ENCODE measurements at regions not wholly inside any gene's neighbourhood (a gene's known extent, or its start where the extent isn't known, plus 50 kb on each side); places are given as distances from the start of the nearest gene placed in this dataset.

DNA sequence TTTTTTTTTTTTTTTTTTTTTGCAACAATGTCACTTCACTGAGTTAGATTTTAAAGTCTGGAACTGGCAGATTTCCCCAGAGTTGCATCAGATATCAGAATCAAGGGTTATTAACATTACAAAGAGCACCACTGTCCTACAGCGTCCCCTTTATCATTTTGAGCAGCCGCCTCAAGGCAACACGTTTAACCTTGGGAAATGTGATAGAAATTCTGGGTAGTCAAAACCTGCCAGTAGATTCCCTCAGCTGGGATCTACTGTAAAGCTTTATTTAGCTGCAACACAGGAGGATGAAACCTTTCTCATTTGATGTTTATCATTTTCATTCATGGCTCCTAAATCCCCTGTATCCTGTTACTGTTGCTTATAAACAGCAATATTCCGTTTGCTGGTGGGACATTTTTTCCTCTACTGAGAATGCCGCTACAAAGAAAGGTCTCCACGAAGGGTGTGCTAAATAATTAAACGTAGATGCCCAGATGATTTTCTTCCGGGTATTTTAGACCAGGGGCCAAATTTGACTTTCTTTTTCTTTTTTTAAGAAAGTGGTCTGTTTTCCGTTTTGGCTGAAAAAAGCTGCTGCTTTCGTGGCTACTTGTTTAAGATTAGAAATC lies 436.1 kb upstream of the GOT2 start:
- DNase-seq (ENCODE audit: low spot score), result no peak

DNA sequence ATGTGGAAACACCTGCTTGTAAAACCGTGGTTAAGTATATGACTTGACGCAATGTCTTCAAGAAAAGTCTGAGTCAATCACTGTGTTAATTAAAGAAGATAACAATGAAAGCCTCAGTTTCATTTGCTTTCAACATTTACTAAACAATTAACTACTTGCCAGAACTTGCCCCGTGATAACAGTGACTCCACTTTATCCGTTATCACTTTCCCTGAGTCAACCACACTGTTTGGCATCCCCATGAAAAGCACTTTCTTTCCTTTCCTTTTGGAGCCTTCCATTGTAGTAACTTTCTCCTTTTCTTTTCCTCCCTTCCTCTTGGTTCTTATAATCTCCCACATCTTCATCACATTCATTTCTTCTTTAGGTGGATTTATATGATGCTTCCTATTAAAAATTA lies 435.1 kb upstream of the GOT2 start:
- DNase-seq (ENCODE audit: low spot score), result no peak

DNA sequence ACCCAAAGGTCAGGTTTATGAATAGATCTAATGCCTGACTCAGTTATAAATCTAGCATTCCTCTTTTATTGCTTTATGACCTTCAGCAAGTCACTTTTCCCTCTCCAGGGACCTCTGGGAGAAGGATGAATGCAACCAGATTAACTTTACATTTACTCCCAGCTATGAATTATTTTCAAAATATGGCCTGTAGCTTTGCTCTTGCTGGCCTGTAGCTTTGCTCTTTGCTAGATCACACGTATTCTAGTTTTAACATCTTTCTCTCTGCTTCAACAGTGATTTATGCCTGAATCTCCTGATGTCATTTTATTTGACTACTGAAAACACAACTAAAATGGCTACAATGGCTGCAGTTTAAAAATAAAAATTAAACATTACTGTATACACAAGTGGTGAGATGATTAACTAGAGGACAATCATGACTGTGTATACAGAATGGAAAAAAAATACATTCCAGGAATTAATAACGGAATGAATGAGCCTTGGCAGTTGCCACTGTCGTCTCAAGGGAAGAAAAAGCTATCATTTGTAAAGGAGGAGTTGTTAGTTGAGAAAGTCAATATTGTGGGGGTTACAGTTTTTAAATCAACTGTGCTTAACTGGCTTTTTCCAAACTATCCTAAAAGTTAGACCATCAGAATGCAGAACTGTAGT lies 434.5 kb upstream of the GOT2 start:
- no peak for DNase-seq (ENCODE audit: low spot score)

DNA sequence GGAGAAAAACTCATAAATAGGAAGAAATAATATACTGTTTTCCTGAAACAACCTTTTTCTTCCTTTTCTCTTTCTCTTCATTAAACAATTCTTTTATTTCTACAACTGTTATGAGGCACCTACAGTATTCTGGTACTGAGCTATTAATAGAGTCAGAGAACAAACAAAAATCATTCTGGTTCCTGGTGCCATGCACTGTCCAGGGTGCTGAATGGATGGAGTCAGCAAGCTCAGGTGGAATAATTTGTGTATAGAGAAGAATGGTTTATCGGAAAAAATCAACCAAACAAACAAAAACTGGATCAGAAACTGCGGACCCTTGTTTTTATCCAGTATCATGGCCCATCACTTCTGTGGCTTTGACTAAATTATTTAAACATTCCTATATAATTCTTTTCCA lies 430.3 kb upstream of the GOT2 start:
- DNase-seq (ENCODE audit: low spot score), result no peak

DNA sequence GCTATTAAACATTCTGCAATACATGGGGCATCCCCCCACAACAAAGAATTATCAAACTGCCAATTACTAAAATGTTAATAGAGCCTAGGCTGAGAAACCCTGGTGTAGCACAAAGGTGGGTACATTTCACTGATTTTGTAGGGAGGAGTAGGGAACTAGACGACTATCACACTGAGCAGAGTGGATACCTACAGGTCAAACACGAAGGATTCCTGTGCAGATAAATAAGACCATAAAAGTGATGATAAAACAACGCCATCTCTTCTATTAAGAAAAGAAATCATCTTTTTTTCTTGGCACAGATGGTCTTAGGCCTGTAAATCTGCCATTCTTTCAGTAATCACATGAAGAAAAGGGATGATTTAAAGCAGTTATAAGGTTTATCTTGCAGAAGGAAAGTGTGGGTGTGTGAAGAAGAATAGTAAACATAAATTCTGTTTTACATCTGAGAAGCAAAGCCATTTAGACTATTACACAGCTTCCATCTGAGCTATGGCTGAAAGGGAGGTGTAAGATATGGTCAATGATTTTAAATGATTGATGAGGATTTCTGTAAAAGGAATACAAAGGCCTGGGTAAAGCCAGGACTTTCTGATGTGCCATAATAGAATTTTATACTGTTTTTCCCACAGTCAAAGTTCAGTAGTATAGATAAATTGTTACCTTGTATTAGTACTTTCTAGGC lies 429.4 kb upstream of the GOT2 start:
- DNase-seq (ENCODE audit: low spot score), result no peak

DNA sequence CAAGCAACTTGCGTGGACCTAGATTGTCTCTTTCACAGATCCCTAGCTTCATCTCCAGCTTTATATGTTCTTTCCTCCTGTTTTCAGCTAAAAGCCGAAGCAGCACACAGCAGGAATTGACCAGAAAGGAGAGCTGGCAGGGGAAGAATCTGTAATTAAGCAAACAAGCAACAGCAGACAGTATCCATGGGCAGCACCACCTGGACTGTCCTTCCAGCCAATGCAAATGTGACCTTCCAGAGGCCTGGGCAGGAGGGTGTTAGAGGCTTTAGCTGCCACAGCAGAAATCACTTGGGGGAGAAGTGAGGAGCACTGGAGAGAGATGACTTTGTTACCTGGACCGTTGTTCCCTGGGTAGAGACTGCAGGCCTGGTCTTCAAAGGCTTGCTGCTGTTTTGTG lies 427.6 kb upstream of the GOT2 start:
- no peak for DNase-seq (ENCODE audit: low spot score)

DNA sequence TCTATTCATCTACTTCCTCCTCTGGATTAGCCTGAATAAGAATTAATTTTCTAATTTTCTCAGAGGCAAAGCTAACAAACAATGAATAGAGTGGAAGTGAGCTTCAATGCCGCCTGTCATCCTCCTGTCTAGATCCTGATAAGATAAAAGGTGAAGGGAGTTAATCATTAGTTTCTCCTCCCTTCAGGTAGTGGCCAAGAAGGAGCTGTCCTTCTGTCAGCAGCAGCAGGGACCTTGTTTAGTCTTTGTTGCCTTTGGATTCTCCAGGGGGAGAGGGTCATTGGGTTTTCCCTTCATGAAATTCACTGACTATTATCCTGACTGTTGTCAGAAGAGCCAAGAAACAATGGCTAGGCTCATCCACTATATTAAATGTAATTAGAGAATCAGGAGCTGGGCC lies 420.2 kb upstream of the GOT2 start:
- no peak for DNase-seq (ENCODE audit: low spot score)

DNA sequence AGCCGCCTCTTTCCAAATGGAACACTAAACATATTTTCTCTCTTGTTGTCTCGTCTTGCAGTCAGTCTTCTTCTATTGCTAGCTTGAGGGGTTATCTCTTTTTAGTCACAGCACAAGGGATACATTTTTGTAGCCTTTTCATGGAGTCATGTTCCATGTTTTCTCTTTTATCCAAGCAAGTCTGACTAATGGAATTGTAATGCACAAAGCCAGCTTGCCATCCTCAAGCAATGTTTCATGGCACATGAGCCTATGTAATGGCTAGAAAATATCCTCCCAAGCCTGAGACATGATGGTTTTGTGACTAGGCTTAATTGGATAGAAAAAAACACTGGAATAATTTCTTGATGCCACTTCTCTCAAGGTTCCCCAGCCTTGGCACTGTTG lies 414.6 kb upstream of the GOT2 start:
- DNase-seq (ENCODE audit: low spot score), result peak; percentile 17

DNA sequence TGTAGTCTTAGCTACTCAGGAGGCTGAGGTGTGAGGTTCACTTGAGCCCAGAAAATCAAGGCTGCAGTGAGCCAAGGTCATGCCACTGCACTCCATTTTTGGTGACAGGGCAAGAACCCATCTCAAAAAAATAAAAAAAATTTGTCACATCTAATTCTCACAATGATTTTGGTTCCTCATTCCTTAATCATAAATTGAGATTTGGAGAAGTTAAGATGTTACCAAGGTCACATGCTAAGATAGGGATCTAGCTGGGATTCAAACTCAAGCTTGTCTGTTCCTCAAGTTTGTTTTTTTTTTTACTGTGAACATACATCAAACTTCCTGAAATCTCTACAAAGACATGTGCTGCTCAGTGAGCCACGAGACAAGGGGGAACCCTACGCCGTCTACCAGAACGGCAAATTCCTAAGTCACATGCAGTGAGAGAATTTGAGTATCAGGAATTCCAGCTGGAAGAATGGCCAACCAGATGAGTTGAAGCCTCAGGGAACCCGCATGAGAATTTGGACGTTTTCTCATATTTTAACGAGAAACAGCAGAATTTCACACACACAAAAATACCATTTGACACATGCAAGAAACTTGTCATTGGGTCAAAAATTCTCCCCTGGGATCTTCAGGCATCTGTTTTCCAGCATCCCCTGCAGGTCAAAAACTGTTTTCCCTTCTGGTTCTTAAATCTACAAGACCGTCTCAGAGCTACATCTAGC lies 414.1 kb upstream of the GOT2 start:
- no peak for DNase-seq (ENCODE audit: low spot score)

DNA sequence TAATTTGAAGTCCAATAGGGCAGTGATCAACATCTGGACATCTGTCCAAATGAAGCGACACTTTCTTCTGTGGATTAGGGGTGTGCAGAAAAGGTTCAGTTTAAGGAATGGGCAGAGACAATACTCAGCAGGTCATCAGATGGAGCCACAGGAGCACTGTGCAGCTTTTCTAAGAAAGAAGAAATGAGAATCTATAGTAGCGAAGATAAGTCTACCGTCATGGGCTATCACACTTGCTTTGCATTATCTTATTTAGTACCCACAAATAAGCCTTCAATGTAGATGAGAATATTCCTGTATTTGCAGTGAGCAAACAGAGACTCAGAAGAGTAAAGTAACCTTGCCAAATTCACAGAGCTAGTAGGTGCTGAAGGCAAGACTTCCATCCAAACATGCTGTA lies 412.0 kb upstream of the GOT2 start:
- no peak for DNase-seq (ENCODE audit: low spot score)

DNA sequence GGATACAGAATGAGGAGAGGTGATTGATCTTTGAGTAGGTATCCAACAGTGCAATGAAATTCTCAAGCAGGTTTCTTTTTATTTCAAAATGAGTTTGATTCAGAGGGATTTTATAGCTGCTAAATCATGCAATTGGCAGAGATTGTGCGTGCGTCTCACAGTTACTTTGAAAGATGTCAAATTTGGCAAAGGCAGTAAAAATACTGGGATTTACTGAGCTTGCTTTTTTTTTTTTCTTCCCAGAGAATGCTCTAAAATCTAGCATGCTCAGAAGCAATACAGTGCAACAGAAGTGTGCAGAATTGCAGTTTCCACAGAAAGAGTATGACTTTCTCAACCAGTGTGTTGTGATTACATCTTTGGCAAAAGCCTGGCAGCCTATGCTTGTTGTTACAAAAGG lies 410.7 kb upstream of the GOT2 start:
- DNase-seq (ENCODE audit: low spot score), result no peak

DNA sequence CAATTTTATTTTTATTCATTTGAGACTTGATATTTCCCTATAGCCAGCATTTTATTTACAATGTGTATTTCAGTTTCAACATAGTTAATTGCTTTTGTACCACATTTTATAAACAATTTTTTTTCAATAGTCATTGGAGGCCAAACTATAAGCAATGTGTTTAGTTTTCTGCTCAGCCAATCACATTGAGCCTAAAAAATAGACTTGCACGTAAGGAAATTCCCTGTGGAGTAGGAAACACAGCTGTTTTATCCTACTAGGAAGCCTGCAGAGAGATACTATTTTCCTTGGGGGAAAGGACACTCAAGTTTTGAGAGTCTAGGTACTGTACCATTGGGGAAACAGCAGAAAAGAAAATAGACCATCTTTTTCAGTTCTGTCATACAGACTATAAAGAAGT lies 410.2 kb upstream of the GOT2 start:
- no peak for DNase-seq (ENCODE audit: low spot score)

DNA sequence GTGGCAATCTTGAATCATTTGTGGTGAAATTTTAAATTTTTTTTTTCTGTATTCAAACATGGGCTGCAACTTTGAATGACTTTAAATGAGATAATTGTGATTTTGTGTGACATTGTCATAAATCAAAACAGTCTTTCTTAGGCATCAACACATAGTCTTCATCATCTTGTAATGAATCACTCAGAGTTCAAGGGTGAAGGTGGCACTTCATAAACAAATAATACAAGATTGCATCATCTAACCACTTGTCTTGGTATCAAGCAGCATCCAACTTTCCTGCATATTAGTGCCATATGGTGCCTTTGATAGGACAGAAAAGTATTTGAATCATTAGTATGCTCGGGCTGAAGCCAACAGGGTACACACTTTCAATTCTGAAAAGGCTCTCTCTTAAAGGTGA lies 392.4 kb upstream of the GOT2 start:
- DNase-seq (ENCODE audit: low spot score), result no peak

DNA sequence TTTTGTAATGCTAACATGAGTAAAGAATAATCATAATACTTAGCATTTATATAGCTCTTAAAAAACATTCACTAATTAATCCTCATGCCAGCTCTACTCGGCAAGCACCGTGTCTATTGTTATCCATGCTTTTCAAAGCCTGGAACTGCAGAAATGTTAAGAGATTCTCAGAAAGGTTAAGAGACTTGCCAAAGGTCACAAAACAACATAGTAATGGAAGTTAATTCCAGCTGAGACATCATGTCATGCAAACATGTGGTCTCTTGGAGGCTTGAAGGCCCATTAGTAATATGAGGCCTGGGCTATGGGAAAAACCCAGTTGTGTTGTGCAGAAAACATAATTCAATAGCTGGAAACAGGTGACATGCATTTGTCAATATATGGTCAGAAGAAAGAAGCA lies 389.9 kb upstream of the GOT2 start:
- DNase-seq (ENCODE audit: low spot score), result no peak

DNA sequence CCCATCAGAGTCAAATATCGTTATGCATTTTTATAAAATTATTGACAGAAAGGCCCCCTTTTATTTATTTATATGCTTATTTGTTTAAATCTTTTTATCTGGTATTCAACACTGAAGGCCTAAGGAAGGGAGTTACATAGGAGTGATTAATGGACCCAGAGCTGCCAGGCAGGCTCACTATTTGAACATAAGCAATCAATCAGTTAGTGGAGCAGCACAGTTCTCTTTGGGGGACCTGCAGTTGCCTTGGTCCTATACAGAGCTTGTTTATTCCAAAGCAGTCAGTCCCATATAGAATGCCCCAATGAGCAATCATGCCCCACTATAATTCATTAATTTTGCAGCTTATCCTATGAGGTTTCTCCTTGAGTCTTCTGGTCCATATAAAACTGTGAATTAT lies 389.4 kb upstream of the GOT2 start:
- no peak for DNase-seq (ENCODE audit: low spot score)

DNA sequence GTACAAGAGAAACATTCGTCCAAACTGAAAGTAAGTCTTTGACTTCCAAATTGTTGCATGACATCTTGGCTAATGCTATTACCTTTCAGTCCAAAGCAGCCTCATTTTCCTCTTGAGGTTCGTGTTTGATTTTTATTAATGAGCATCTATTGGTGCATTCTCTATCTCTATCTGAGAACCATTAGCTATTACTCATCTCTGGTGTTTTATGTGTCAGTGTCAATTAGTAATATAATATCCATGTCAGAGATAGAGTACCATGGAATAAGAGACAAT lies 388.1 kb upstream of the GOT2 start:
- no peak for DNase-seq (ENCODE audit: low spot score)

DNA sequence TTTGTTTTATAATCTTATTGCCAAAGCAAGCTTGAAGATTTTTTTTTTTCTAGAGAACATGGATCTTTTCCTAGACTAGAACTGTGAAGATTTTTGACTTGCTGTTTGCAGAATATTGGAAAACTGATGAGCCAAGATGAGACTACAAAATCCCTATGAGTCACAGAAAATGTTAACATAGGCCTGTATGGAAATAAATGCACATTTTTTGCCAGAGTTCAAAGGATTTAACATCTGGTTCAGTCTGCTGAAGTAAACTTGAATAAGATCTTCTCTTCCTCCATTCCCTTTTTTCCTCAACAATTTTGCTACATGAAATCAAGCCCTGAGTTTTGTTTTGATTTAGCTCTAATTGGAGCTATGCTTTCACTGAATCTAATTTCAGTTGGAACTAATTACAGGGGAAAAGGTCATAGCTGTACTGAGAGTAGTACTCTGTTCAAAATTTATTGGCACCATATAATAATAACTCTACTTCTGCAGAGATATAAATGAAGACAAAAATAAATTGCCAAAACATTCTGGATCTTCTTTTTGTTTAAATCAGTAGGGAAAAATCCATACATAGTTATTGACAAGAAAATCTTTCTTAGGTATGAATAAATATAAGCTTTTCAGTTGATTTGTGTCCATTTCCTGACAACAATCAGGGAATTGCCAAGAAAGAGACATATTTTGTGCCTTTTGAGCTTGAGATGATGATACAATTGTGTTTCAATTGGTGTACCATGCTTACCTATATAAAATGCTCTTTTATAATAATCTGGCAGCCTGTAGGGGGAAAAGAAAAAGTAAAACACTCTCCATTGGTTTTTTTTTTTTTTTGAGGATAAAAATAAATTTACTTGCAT lies 387.5 kb upstream of the GOT2 start:
- no peak for DNase-seq (ENCODE audit: low spot score)

DNA sequence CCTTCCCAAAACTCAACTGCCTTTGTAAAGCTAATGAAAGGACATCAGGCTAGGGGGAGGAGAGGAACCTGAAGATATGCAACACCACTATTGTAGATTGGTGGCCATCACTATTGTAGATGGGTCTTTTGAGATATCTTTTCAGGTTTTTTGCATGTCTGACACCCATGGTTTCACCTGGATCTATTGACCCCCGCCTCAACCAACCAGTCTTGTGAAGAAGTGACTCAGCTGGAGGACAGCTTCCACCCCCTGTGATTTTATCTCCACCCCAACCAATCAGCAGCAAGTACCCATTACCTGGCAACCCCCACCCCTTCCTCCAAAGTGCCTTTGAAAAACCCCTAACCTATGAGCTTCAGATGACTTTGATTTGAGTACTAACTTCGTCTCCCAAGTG lies 382.6 kb upstream of the GOT2 start:
- no peak for DNase-seq (ENCODE audit: low spot score)

DNA sequence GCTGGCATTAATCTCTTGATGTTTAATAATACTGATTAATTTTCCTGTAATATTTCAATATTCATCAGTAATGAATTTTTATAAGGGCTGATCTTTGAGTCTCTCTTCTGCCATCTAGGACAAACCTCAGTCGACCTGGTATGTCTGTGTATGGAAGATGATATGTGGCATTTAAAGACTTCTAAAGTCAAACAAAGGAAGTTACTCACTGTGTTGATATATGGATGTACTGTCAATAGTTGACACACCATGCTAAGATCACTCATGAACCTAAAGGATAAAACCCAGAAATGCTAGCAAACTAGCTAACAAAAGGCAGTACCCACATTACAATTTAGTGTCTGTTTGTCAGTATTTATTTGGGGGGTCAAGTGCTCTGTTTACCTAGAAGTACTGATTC lies 380.7 kb upstream of the GOT2 start:
- no peak for DNase-seq (ENCODE audit: low spot score)

DNA sequence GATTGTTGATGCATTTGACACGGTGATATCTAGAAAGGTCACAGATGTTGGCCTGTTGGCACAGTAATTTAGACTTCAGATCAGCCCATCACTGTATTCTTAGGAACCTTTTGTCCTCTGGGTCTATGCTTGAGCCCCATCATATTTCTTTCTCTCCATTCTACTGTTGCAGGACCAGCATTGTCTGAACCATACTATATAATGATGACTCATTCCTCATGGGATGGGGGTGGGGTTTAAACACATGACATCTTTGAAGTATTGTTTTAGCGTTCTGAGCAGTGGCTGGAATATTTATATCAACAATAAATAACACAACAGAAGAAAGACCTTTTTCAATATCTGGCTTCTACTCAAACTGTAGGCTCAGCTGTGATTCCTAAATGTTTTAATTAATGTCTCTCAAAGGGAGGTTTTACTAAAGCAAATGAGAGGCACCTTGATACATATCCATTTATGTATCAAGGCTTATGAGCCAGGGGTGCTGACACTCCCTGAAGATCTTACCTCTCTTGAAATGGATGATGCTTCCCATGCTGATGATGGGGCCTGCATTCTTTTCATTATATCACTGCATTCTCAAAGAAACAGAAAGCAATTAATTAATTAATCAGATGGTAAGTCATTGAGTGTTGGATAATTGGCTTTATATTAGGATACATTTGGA lies 379.0 kb upstream of the GOT2 start:
- no peak for DNase-seq (ENCODE audit: low spot score)

DNA sequence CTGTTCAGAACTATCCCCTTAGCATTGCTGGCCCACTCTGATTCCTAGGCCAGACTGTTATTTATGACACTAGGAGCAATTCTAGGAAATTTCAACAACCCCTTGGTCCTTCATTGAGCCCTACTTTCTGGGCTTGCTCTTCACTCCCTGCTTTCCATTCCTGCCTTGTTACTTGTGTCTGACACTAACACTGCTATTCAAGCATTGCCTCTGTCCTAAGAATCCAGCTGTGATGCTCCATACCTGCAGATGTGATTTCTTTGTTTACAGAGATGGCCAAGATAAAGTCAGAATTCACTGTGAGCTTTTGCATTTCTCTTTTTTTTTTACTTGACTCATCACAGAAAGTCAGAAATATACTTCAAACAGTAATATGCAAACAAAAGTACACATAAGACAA lies 377.2 kb upstream of the GOT2 start:
- DNase-seq (ENCODE audit: low spot score), result no peak

DNA sequence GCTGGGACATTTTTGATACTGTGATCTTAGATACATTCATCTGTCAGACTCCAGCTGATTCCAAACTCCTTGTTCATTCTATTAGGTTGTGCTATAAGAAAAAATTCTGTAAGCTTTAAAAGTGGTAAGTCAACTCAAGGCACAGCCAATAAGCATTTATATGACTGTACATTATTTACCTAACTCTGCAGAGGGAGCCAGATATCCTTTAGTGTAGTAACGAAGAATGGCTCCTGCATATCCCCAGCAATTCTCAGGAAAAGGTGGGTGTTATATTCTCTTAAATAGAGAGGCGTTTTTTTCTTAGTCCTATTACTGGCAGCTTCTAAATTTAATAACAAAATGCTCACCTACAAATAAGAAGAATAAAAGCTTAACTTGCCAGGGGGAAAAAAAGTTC lies 374.3 kb upstream of the GOT2 start:
- no peak for DNase-seq (ENCODE audit: low spot score)

Data from AG08395 (cell line).